ENCODE measurements at regions not wholly inside any gene's neighbourhood (a gene's known extent, or its start where the extent isn't known, plus 50 kb on each side); places are given as distances from the start of the nearest gene placed in this dataset.

- no peak for TF ChIP-seq HDAC6 (IDR thresholded peaks at IDR 0.05; ENCODE audit: low read depth, low read length)
- TF ChIP-seq CHD4 (IDR thresholded peaks at IDR 0.05; ENCODE audit: borderline replicate concordance, low read length): no peak
- TF ChIP-seq ZFY (CRISPR knock-in tag; IDR thresholded peaks at IDR 0.05): no peak
- TF ChIP-seq PAXIP1 (CRISPR knock-in tag; conservative IDR thresholded peaks at IDR 0.05): peak; percentile 56
- TF ChIP-seq HDAC2 (CRISPR knock-in tag; IDR thresholded peaks at IDR 0.05): peak; percentile 53; the same call in 1 of the 2 replicates
- no peak for TF ChIP-seq ZNF558 (CRISPR knock-in tag; IDR thresholded peaks at IDR 0.05; ENCODE audit: borderline replicate concordance)
- no peak for TF ChIP-seq SMYD3 (CRISPR knock-in tag; IDR thresholded peaks at IDR 0.05)
- no peak for TF ChIP-seq E2F2 (CRISPR knock-in tag; IDR thresholded peaks at IDR 0.05; ENCODE audit: borderline replicate concordance)
- no peak for TF ChIP-seq RAD51 (IDR thresholded peaks at IDR 0.05; ENCODE audit: borderline replicate concordance)
- no peak for TF ChIP-seq THAP9 (CRISPR knock-in tag; IDR thresholded peaks at IDR 0.05; ENCODE audit: borderline replicate concordance)
- TF ChIP-seq ZNF883 (CRISPR knock-in tag; IDR thresholded peaks at IDR 0.05; ENCODE audit: not compliant biosample characterization): no peak
- TF ChIP-seq ZNF777 (CRISPR knock-in tag; IDR thresholded peaks at IDR 0.05): no peak
- no peak for TF ChIP-seq ATF7-NPFF (CRISPR knock-in tag; IDR thresholded peaks at IDR 0.05; ENCODE audit: low read depth)
- no peak for TF ChIP-seq ZNF704 (CRISPR knock-in tag; IDR thresholded peaks at IDR 0.05; ENCODE audit: borderline replicate concordance)
- TF ChIP-seq LCORL (IDR thresholded peaks at IDR 0.05): no peak
- no peak for TF ChIP-seq LCORL (CRISPR knock-in tag; IDR thresholded peaks at IDR 0.05)
- no peak for TF ChIP-seq ZNF670 (CRISPR knock-in tag; IDR thresholded peaks at IDR 0.05; ENCODE audit: borderline replicate concordance)
- TF ChIP-seq KDM6A (CRISPR knock-in tag; IDR thresholded peaks at IDR 0.05; ENCODE audit: low read depth): peak; percentile 45; the same call in 1 of the 2 replicates
- TF ChIP-seq XBP1 (CRISPR knock-in tag; IDR thresholded peaks at IDR 0.05): no peak
- TF ChIP-seq ZBTB2 (CRISPR knock-in tag; IDR thresholded peaks at IDR 0.05; ENCODE audit: low read depth): no peak
These were observed 113.1 kb upstream of the RNF32 start (continued) for GRCh38 chr7:156527458-156527890.

Measured in HepG2 (cell line).